GM19023 (cell line): ENCODE measurements at regions not wholly inside any gene's neighbourhood (a gene's known extent, or its start where the extent isn't known, plus 50 kb on each side); places are given as distances from the start of the nearest gene placed in this dataset.
A peak's percentile ranks its signal among the peaks of the same experiment; 100 is the strongest.

ENCODE experiments used
- ATAC-seq: cut with Tn5 transposase; IDR thresholded peaks from one replicate; pipeline ENCODE4 v1.9.1; 2021; ENCODE audit warnings: mild to moderate bottlenecking, moderate library complexity; ENCODE audit not compliant: unreplicated experiment

DNA sequence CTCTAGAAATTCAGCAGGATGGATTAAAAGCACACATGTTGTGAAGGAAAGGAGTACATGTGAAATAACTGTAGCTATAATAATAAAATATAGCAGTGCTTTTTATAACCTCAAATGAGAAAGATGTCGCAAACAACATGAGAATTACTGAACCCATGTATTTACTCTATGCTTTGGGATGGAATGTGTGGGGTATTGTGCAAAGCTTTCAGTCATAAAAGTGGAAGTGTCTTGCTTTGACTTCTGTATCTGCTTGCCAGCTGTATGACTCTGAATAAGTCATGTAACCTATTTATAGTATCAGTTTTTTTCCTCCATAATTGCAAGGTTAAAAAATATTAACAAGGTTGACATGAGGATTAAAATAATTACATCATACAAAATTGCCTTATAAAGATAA is 519.3 kb upstream of the CADM2 start:
- ATAC-seq = no peak

DNA sequence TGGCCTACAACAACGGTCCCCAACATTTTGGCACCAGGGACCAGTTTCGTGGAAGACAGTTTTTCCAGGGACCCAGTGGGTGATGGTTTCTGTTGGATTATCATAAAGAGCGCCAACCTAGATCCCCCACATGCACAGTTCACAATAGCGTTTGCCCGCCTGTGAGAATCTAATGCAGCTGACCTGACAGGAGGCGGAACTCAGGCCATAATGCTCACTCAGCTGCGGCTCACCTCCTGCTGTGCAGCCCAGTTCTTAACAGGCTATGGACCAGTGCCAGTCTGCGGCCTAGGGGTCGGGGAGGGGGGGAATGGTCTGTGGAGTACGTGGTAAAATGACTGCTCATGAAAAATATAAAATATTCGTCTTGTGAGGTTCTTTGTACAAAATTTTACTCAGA is 518.5 kb upstream of the CADM2 start:
- ATAC-seq = no peak

DNA sequence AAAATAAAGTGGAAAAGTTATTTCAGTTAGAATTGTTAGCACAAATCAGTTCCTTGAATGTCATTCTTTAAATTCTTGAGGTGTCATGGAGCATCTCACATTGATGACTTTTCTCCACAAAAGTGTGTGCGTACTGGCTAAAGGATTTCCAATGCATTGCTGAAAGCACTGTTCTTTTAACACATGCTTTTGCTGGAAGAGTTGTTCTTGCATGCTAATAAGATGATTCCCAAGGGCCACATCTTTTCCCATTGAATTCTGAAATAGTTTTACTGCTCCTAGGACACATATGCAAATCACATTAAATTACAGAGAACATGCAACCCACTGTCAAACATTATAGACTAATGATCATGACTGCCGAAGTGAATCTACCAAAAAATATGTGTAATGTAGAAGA is 516.3 kb upstream of the CADM2 start:
- ATAC-seq = no peak

DNA sequence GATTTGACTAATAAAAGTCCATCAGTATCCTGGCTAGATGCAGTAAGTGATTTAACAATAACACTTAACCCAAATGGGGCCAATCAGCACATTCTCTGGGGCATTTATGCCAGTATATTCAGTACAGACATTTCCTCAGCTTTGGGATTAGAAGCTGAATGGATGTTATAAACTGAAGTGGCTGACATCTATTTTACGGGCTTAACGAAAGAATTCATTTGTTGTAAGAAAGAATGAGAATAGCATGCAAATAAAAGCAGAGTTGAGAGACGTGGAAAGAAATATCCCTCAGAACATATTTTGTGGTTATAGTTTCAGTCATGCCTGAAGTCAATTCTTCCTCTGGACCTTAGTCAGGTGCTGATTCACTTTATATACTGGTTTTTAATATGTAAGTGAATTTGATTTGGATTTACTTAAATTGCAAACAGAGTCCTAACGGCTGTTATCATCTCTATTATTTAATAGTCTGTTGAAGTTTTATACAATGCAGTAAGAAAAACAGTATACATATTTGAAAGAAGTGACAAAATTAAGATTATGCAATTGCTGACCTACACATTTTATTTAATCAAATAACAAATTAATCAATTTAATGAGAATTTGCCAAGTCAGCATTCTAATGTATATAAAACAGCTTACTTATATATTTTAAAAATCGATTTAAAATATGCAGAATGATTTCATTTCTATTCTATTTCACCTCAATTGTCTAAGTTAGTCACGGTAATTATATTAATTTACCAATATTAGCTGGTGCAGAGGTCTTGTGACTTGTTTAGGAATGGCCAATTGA is 513.9 kb upstream of the CADM2 start:
- ATAC-seq = no peak

DNA sequence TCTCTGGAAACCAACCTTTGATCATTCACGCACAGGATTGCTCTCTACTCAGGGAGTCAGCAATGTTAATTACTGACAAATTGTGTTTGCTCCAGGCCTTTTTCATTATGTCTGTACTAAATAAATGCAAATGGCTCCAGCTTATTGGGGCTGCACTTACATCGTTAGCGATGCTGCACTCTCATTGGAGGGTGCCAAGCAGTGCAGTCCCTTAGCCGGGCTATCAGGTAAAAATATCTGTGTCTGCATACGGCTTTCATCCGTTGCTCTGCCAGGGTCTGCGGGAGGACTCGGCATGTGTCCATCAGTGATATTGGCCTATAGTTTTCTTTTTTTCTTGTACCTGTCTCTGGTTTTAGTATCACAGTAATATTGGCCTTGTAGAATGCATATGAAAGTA is 471.5 kb upstream of the CADM2 start:
- no peak for ATAC-seq

DNA sequence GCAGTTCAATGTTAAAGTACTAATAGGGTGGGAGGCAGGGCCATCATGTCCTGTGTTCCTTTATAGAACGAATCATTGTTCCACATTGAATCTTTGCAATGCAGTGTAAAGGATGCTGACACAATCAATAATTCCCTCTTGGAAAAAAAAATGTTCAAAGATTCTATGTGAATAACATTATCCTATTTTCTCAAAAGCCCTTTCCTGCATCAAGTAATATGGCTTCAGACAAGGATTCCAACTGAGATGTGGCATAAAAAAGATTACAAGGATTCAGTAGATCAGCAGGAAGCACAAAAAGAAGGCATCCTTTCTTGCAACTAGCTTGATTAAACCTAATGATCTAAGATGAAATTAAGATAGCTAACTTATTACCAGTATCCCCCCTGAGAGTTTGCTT is 454.0 kb upstream of the CADM2 start:
- no peak for ATAC-seq

DNA sequence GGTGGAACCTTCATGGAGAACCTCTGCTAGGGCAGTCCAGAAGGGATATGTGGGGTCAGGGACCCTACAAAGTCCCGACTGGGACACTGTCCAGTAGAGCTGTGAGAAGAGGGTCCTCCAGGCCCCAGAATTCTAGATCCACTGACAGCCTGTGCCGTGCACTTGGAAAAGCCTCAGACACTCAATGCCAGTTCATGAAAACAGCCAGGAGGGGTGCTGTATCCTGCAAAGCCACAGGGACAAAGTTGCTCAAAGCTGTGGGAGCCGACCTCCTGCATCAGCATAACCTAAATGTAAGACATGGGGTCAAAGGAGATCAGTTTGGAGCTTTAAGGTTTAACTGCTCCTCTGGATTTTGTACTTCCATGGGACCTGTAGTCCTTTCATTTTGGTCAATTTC is 448.8 kb upstream of the CADM2 start:
- no peak for ATAC-seq

DNA sequence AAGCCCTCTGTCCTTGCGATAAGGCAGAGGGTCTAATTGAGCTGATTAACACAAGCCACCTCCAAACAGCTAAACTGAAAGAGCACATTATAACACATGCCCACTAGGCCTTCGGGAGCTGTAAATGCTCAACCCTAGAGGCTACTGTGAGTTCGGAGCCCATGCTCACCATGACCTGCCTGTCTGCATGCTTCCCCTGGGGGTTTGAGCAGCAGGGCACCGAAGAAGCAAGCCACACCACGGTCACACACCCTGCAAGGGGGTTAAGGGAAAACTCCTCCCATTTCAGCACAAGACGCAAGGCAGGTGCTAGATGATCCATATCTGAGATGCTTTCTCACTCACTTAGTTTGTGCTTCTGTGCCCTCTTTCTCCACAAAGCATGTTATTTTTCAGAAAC is 435.9 kb upstream of the CADM2 start:
- no peak for ATAC-seq

DNA sequence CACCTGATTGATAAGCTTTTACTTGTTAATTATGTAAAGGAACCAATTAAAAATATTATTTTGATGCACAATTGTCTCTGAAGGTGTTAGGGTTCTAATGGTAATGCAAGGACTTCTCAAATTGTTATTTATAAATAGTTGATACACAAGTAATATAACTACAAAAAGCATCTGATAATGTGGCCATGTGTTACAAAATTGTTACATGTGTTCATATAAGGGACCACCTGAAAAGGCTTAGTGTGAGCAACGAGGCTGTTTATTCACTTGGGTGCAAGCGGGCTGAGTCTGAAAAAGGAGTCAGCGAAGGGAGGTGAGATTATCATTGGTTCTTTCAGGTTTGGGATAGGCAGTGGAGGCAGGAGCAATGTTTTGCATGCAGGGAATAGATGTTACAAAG is 421.9 kb upstream of the CADM2 start:
- ATAC-seq = no peak

DNA sequence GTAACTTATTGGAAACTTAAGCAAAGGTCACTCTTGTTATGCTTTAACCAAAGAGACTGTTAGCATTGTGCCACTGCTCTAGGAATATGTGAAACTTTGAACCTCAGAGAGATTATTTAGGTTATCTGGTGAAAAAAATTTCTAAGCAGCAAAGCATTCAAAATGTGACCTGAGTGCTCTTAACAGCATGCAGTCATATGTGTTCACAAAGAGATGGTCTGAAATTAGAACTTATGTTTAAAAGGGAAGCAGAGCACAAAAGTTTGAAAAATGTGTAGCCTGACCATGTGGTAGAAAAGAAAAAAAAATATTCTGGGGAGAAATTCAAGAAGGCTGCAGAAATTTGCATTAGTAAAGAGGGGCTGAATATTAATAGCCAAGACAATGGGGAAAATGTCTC is 420.2 kb upstream of the CADM2 start:
- ATAC-seq = no peak

DNA sequence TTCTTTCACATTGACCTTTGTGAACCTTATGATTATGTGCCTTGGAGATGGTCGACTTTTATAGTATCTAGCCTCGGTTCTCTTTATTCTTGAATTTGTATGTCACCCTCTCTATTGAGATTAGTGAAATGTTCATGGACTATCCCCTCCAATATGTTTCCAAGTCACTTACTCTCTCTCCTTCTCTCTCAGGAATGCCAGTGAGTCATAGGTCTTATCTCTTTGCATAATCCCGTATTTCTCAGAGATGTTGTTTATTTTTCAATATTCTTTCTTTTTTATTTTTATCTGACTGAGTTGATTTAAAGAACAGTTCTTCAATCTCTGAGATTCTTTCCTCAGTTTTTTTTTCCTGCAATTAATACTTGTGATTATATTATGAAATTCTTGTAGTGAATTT is 411.6 kb upstream of the CADM2 start:
- ATAC-seq = no peak

DNA sequence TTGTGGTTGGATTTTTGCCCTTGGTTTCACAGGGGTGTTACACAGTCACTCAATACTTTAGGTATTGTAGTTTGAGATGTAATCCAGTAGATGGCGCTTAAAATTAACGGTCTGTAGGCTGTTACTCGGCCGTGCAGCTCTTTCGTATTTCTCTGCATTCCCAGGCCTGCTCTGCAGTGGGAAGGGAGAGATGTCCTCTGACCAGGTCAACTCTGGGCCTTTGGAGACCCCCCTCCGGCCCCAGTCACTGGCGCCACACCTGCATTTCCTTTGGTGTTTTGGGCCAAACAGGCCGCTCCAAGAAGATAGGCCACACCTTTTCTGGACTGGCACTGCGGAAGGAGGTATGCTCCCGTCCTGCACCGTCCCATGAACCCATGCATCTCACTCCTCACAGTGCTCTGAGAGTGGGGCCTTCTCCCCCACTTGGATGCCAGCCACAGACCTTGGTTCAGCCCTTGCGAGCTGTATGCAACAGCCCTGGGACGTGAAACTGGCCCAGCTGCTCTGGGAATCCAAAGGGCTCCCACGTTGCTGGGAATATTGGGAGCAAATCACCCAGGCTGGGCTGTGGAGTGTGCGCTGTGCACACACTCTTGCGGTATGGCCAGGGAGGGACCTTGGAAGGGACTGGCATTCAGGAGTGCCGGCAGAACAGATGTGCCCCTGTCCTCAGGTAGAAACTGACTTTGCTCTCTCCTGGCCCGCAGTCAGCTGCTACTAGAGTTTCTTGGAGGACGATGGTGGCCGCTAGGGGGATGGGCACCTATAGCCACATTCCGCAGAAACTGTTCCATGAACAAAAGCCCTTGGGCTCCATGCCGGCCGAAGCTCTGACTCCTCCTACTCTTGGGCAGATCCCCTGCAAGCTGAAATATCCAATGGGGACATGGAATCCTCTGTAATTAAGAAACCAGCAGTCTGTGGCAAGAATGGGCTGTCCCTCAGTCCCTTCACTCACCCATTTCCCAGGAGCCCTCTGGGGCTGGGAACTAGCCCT is 410.5 kb upstream of the CADM2 start:
- ATAC-seq = peak; percentile 93

DNA sequence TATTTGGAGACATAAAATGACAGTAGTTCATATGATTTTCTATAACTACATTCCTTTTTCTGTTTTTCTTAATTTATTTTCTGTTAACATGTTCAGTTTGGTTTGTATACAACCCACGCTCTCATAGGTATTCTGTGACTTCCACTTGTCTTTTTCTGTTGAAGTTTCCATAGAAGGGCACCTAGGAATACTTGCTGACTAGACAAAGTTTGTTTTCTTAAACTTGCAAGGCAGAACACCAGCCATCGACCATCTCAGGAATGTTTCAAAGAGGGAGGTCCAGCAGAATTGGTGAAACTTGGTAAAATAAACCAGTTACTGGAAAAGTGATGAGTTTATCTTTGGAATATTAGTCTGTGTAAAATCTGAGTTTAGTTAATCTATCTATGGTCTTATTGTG is 403.2 kb upstream of the CADM2 start:
- no peak for ATAC-seq

DNA sequence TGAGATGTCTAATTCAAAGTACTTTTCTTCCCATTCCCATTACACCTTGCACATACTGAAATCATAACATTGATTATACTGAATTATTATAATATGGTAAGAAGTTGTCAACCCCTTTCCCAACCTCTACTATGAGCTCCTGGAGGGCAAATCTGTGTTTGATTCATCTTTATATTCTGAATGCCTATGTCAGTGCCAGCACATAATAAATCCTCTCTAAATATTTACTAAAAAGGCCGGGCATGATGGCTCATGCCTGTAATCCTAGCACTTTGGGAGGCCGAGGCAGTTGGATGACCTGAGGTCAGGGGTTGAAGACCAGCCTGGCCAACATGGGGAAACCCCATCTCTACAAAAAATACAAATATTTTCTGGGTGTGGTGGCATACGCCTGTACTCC is 392.5 kb upstream of the CADM2 start:
- ATAC-seq = no peak

DNA sequence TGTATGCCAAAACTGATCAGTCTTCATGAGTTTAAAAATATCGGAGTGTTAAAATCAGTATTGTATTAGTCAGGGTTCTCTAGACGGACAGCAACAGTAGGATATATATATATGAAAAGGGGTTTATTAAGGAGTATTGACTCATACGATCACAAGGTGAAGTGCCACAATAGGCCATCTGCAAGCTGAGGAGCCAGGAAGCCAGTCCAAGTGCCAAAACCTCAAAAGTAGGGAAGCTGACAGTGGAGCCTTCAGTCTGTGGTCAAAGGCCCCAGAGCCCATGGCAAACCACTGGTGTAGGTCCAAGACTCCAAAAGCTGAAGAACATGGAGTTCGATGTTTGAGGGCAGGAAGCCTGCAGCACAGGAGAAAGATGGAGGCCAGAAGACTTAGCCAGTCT is 391.0 kb upstream of the CADM2 start:
- ATAC-seq = no peak

DNA sequence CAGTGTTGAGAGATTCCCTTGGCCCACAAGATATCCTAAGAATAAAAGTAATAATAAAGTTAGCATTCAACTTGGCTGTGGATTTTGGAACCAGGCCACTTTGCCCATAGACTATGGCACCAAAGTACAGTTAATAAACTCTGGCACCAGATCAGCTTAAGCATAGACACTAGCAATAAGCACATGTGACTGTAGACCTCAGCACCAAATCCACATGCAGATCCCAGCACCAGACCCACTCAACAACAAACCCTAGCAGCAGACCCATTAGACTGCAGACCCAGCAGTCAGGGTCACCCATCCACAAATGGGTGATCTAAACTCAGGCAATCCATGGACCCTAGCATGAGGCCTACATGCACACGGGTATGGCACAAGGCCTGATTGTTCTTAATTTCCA is 384.8 kb upstream of the CADM2 start:
- no peak for ATAC-seq

DNA sequence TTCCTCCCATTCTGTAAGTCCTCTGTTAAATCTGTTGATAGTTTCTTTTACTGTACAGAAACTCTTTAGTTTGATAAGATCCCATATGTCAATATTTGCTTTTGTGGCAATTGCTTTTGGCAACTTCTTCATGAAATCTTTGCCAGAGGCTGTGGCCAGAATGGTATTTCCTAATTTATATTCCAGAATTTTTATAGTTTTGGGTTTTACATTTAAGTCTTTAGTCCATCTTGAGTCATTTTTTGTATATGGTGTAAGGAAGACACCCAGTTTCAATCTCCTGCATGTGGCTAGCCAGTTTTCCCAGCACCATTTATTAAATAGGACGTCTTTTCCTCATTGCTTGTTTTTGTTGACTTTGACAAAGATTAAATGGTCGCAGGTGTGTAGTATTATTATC is 372.4 kb upstream of the CADM2 start:
- no peak for ATAC-seq

DNA sequence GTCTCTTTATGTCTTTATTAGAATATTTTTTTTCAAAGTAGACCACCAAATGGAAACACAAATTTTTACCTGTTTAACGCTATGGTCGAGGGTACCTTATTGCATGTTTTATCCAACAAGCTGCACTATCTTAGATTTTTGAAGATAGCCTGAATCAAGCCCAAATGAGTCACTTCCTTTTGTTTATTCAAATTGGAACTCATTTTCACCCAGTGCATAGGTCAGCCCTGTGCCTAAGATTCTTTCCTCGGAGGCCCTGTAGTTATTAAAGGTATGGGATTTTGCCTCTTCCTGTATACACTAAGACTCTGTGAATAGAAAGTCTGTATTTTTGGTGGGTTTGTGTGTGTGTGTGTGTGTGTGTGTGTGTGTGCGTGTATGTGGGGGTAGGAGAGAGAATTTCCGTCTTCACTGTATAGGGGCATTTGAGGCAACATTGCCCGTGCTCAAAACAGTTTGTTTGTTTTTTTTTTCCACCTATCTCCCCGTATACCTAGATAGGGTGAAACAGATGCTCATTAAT is 358.0 kb upstream of the CADM2 start:
- ATAC-seq = no peak

DNA sequence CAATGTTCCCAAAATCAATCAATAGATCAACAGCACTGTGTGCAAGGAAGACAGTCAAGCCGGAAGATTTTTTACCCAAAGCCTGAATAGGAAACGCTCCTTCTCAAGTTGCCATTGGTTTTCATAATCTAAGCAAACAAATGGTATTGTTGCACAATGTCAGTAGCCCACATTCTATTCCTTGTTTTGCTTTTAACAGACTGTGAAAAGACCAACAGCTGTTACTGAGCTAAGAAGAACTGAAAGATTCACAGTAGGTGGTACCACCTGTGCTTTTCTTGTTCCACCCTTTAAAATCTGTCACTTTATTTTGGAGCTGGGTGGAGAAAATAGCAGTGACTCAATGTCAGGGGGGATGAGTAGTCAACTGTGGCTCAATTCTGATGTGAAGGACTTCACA is 357.5 kb upstream of the CADM2 start:
- no peak for ATAC-seq

DNA sequence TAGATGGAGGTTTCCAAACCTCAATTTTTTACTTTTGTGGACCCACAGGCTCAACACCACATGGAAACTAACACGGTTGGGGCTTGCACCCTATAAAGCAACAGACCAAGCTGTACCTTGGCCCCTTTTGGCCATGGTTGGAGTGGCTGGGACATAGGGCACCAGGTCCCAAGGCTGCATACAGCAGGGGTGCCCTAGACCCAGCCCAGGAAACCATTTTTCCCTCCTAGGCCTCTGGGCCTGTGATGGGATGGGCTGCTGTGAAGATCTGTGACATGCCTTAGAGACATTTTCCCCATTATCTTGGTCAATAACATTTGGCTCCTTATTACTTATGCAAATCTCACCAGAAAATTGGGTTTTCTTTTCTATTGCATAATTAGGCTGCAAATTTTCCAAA is 337.0 kb upstream of the CADM2 start:
- ATAC-seq = no peak

DNA sequence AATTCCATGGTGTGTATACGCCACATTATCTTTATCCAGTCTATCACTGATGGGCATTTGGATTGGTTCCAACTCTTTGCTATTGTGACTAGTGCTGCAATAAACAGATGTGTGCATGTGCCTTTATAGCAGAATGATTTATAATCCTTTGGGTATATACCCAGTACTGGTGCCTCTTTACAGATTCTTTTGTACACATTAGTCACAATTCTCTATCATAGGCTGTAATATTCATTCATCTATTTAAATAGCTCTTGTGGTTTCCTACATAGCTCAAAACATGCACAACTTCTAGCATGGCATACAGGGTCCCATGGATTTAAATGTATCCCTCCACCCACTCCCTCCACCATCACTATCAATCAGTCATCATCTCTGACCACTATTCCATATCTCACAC is 324.1 kb upstream of the CADM2 start:
- no peak for ATAC-seq

DNA sequence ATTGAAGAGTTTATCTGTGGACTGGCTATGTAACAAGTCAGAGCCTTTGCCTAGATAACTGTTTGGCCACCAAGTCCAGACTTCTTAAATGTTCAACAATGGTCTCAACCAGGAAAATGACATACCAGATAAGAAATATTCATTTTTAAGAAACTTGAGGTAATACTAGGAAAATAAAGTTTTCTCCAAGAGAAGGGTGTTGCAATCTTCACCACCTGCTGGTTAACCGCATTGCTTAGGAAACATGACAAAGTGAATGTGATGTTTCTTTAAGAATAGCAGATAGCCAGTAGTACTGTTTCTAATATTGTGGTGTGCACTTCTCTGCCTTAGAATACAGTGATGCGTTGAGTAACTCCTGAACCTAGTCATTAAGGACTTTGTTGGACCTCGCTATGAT is 321.5 kb upstream of the CADM2 start:
- ATAC-seq = no peak
